ENCODE measurements at regions not wholly inside any gene's neighbourhood (a gene's known extent, or its start where the extent isn't known, plus 50 kb on each side); places are given as distances from the start of the nearest gene placed in this dataset.

DNA sequence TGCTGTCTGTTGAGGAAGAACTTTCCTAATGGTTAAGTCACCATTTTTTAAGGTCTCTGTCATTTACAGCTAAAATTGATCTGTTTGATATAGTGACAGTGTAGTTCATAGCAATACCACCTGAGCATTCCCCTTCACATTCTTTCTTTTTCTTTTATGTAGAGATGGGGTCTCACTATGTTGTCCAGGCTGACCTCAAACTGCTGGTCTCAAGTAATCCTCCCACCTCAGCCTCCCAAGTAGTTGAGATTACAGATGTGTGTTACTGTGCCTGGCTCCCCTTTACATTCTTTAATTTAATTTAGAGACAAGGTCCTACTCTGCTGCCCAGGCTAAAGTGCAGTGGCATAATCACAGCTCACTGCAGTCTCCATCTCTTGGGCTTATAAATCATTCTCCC is 72.7 kb upstream of the ACVR1 start:
- TF ChIP-seq POLR2AphosphoS5 (IDR thresholded peaks at IDR 0.05; ENCODE audit: low read depth, low read length) (no peak), SIN3A (IDR thresholded peaks at IDR 0.05; ENCODE audit: borderline replicate concordance, insufficient read depth, low read length) (no peak)
